GM20000 (cell line): ENCODE measurements at regions not wholly inside any gene's neighbourhood (a gene's known extent, or its start where the extent isn't known, plus 50 kb on each side); places are given as distances from the start of the nearest gene placed in this dataset.

Source experiments
- DNase-seq: peaks from one replicate; pipeline ENCODE4 v3.0.0; 2012; ENCODE audit warnings: low spot score
- CTCF ChIP-seq: IDR thresholded peaks from 2 replicates; pipeline ENCODE4 v1.5.1; 2012; ENCODE audit warnings: mild to moderate bottlenecking, control low read depth; ENCODE audit errors: extremely low read depth, missing control alignments

GRCh38 chr1:5478961-5479360 is 513.3 kb downstream of the NPHP4 start:
- no peak for TF ChIP-seq CTCF
- no peak for DNase-seq

- TF ChIP-seq CTCF = no peak
- DNase-seq = no peak
These were observed 514.0 kb downstream of the NPHP4 start for GRCh38 chr1:5478156-5478695.

- DNase-seq = no peak
- no peak for TF ChIP-seq CTCF
These were observed 514.5 kb downstream of the NPHP4 start for GRCh38 chr1:5477716-5478115.

- TF ChIP-seq CTCF = no peak
- DNase-seq = no peak
These were observed 516.7 kb downstream of the NPHP4 start for GRCh38 chr1:5475572-5475971.

GRCh38 chr1:5473268-5473667 is 519.0 kb downstream of the NPHP4 start:
- TF ChIP-seq CTCF = no peak
- no peak for DNase-seq

- no peak for TF ChIP-seq CTCF
- DNase-seq = no peak
These were observed 525.7 kb downstream of the NPHP4 start for GRCh38 chr1:5466487-5466886.

- no peak for TF ChIP-seq CTCF
- no peak for DNase-seq
These were observed 526.9 kb downstream of the NPHP4 start for GRCh38 chr1:5465281-5465711.
